Body of pancreas (tissue), 4 donors: ENCODE measurements at regions not wholly inside any gene's neighbourhood (a gene's known extent, or its start where the extent isn't known, plus 50 kb on each side); places are given as distances from the start of the nearest gene placed in this dataset.

ENCODE experiments used
- POLR2A ChIP-seq, 3 donors: fragments of 450-650 bp; IDR thresholded peaks; one replicate each; pipeline ENCODE4 v1.6.1; 2016; ENCODE audit warnings: antibody characterized with exemption in 3 of 3, mild to moderate bottlenecking in 2 of 3
- TF ChIP-seq, protein P1 (sequence below), 7 experiments: fragments of 450-650 bp in 4 of 7; fragments of 200-600 bp in 3 of 7; sonication (generic) in 3 of 7; IDR thresholded peaks; one replicate each; pipeline ENCODE4 v1.5.1; 2016 to 2019; ENCODE audit warnings: antibody characterized with exemption in 7 of 7

DNA sequence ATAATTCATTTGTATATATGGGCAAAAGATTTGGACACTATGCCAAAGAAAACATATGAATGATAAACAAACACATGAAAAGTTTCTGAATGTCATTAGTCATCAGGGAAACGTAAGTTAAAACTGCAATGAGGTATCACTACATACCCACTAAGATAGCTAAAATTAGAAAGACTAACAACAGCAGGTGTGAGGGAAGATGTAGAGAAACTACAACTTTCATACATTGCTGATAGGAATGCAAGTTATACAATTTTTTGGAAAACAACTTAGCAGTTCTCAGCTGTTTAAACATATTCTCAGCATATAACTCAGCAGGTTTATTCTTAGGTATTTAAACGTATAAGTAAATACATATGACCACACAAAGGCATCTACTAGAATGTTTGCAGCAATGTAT lies 563.5 kb upstream of the KLHL29 start:
- TF ChIP-seq, protein P1, sequence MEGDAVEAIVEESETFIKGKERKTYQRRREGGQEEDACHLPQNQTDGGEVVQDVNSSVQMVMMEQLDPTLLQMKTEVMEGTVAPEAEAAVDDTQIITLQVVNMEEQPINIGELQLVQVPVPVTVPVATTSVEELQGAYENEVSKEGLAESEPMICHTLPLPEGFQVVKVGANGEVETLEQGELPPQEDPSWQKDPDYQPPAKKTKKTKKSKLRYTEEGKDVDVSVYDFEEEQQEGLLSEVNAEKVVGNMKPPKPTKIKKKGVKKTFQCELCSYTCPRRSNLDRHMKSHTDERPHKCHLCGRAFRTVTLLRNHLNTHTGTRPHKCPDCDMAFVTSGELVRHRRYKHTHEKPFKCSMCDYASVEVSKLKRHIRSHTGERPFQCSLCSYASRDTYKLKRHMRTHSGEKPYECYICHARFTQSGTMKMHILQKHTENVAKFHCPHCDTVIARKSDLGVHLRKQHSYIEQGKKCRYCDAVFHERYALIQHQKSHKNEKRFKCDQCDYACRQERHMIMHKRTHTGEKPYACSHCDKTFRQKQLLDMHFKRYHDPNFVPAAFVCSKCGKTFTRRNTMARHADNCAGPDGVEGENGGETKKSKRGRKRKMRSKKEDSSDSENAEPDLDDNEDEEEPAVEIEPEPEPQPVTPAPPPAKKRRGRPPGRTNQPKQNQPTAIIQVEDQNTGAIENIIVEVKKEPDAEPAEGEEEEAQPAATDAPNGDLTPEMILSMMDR (IDR thresholded peaks at IDR 0.05): no peak
- no peak for TF ChIP-seq POLR2A (IDR thresholded peaks at IDR 0.05)
